GM20000 (cell line): ENCODE measurements at regions not wholly inside any gene's neighbourhood (a gene's known extent, or its start where the extent isn't known, plus 50 kb on each side); places are given as distances from the start of the nearest gene placed in this dataset.

Experiments used
- DNase-seq: peaks from one replicate; pipeline ENCODE4 v3.0.0; 2012; ENCODE audit warnings: low spot score
- CTCF ChIP-seq: IDR thresholded peaks from 2 replicates; pipeline ENCODE4 v1.5.1; 2012; ENCODE audit warnings: mild to moderate bottlenecking, control low read depth; ENCODE audit errors: extremely low read depth, missing control alignments

GRCh38 chr9:78468974-78469576 lies 172.2 kb downstream of the PSAT1 start:
- TF ChIP-seq CTCF: no peak
- no peak for DNase-seq

- DNase-seq: no peak
- TF ChIP-seq CTCF: no peak
Measured at GRCh38 chr9:78470216-78470615, 173.3 kb downstream of the PSAT1 start.

- DNase-seq: no peak
- TF ChIP-seq CTCF: no peak
Measured at GRCh38 chr9:78470741-78471140, 173.8 kb downstream of the PSAT1 start.

GRCh38 chr9:78472111-78472510 lies 175.2 kb downstream of the PSAT1 start:
- TF ChIP-seq CTCF: no peak
- DNase-seq: no peak

- no peak for DNase-seq
- no peak for TF ChIP-seq CTCF
Measured at GRCh38 chr9:78479441-78479840, 182.5 kb downstream of the PSAT1 start.

GRCh38 chr9:78486661-78487060 lies 189.7 kb downstream of the PSAT1 start:
- no peak for TF ChIP-seq CTCF
- DNase-seq: no peak

GRCh38 chr9:78490231-78490630 lies 193.3 kb downstream of the PSAT1 start:
- no peak for TF ChIP-seq CTCF

More at GRCh38 chr9:78490231-78490630, 193.3 kb downstream of the PSAT1 start:
- DNase-seq: no peak
